ENCODE measurements at regions not wholly inside any gene's neighbourhood (a gene's known extent, or its start where the extent isn't known, plus 50 kb on each side); places are given as distances from the start of the nearest gene placed in this dataset.

GRCh38 chr10:58992830-58993460 is 183.5 kb upstream of the PHYHIPL start:
- no peak for TF ChIP-seq CTCF (IDR thresholded peaks at IDR 0.05)

GRCh38 chr10:58993480-58994221 is 182.8 kb upstream of the PHYHIPL start:
- TF ChIP-seq CTCF (IDR thresholded peaks at IDR 0.05) = no peak

GRCh38 chr10:58994226-58995057 is 182.0 kb upstream of the PHYHIPL start:
- TF ChIP-seq CTCF (IDR thresholded peaks at IDR 0.05) = no peak

- TF ChIP-seq CTCF (IDR thresholded peaks at IDR 0.05) = no peak
Measured at GRCh38 chr10:58995058-58995596, 181.3 kb upstream of the PHYHIPL start.

GRCh38 chr10:58996063-58996462 is 180.4 kb upstream of the PHYHIPL start:
- TF ChIP-seq CTCF (IDR thresholded peaks at IDR 0.05) = no peak

- TF ChIP-seq CTCF (IDR thresholded peaks at IDR 0.05) = no peak
Measured at GRCh38 chr10:58996866-58997265, 179.6 kb upstream of the PHYHIPL start.

- TF ChIP-seq CTCF (IDR thresholded peaks at IDR 0.05) = no peak
Measured at GRCh38 chr10:58998924-58999713, 177.3 kb upstream of the PHYHIPL start.
